ENCODE measurements at regions not wholly inside any gene's neighbourhood (a gene's known extent, or its start where the extent isn't known, plus 50 kb on each side); places are given as distances from the start of the nearest gene placed in this dataset.
A peak's percentile ranks its signal among the peaks of the same experiment; 100 is the strongest.

DNA sequence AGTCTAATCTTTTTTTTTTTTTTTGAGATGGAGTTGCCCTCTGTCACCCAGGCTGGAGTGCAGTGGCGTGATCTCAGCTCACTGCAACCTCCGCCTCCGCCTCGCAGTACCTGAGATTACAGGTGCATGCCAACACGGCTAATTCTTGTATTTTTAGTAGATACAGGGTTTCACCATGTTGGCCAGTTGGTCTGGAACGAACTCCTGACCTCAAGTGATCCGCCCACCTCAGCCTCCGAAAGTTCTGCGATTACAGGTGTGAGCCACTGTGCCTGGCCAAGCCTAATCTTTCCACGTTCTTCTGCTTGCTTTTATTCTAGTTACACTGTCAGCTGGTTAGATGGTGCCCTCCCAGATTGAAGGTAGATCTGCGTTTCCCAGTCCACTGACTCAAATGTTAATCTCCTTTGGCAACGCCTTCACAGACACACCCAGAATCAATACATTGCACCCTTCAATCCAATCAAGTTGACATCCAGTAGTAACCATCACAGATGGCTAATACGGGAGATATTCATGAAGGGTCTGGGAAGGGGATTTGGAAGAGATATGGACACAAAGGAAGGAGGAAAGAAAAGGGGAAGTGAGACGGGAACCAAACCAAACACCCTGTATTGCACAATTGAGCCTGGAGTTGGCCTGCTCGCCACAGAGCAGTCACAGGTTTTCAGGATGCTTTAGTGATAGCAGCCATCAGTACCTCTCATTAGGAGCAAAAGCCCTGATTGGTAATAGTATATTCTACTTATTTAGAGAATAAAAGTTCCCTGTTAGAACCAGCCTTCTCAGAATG lies 229.8 kb downstream of the PIK3C3 start:
- Histone ChIP-seq H3K27ac (no peak overlapping the region), H3K4me3 (no peak overlapping the region)

DNA sequence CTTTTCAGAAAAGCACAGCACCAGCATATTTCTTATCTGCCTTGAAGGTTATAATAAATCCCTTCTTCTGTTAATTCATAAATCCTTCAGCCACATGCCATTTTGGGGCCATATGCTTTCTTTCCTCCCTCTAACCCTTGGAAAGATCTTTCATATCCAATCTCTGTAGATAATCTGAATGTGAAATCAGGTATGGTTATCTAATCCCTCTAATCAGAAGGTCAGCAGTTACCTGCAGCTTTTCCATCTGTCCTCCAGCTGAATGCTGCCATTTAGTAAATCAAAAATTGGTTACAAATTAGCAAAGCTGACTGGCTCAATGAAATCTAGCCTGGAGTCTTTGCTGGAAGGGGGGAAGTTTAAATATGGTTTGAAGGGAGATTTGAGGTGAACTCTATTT lies 230.5 kb downstream of the PIK3C3 start:
- H3K27ac ChIP-seq: no peak overlapping the region
- H3K4me3 ChIP-seq: no peak overlapping the region

DNA sequence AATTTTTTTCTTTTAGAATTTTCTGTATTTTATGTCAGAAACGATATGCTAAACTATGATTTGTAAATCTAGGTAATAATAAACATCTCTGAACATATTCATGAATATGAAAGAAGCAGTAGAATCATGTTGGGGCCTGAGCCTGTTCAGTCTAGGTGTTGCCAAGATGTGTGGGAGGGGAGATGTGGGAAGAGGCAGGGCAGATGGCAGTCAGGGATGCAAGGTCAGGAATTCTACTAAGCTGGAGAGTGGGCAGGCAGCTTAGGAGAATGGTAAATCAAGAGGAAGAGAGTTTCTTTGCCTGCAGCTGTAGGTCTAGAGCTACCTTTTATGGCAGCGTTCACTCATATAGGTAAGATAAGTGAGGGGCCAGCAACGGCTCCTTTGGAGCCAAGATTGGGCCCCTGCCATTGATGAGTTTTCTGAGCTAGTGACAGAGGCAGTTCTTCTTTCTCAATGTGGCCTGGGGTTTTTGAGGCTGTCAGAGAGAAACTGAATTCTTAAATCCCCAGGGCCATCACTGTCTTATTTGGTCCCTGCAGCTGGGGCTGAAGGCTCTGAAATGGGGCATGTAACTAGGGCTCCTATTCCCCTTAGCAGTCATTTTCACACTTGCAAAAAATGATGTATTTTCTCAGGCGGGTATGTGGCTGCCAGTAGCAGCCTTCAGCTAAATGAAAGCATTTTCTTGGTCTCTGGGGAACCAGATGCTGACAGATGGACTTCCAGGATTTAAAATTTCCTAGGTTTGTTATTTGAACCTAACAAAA lies 232.8 kb downstream of the PIK3C3 start:
- H3K27ac ChIP-seq: peak overlapping the region in 2 of 21 experiments; percentile 26 to 39
- no peak overlapping the region for H3K4me3 ChIP-seq

DNA sequence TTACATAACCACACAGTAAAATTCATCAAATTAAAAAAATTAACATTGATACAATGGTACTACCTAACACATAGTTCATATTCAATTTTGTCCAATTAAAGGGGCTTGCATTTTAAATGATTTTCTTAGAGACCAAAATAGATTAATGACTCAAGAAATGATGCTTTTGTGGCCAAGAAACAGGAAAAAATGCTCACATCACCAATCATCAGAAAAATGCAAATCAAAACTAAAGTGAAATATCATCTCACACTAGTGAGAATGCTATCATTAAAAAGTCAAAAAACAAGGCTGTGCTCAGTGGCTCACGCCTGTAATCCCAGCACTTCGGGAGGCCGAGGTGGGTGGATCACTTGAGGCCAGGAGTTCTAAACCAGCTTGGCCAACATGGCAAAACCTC lies 235.6 kb downstream of the PIK3C3 start:
- no peak overlapping the region for H3K27ac ChIP-seq
- H3K4me3 ChIP-seq: no peak overlapping the region

DNA sequence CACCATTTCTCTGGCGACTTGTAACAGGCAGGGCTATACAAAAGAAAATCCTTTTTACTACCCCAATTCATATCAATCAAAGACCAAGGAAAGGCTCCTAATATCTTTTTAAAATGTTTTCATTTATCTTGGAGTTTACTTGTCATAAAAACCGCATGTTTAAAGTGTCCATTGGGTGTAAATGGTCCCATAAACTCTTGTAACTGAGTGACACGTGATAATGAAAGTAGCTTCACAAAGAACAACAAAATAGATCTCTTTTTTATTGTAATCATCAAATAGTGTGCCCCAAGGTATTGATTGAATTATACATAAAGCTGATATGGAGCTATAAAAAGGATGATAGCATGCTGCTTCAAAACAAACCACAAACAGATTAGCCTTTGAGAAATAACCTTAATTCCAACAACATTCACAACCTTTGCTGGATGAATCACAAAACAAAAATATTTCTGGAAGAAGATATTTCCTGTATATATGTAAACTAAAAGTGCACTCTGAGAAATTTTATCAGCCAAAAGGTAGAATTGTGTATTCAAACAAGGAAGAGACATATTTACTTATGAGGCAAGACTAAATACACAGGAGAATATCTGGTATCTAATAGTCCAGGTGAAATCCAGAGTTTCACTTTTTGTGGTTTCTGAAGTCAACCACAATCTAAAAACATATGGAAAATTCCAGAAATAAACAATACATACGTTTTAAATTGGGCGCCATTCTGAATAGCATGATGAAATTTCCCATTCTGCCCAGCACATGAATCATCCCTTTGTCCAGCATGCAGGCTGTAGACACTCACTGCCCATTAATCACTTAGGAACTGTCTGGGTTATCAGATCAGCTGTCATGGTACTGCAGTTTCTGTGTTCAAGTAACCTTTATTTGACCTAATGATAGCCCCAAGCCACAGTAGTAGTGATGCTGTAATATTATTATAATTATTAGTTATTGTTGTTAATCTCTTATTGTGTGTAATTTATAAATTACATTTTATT lies 237.5 kb downstream of the PIK3C3 start:
- no peak overlapping the region for H3K27ac ChIP-seq
- no peak overlapping the region for H3K4me3 ChIP-seq

DNA sequence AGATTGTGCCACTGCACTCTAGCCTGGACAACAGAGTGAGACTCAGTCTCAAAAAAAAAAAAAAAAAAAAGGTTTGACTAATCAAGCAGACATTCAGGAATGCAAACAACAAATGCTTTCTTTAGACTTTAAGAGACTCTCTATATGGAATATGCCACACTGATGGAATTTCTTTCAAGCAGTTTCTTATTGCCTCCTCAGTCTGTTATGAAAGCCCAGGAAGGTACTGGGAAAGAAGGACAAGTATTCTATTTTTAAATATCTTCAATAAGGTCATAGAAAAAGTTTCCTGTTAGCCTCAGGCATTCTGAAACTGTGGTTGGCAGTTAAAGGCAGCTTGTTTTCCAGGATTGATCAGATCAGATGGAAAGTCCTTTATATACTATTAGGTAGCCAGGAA lies 241.6 kb downstream of the PIK3C3 start:
- Histone ChIP-seq H3K27ac (no peak overlapping the region), H3K4me3 (no peak overlapping the region)

DNA sequence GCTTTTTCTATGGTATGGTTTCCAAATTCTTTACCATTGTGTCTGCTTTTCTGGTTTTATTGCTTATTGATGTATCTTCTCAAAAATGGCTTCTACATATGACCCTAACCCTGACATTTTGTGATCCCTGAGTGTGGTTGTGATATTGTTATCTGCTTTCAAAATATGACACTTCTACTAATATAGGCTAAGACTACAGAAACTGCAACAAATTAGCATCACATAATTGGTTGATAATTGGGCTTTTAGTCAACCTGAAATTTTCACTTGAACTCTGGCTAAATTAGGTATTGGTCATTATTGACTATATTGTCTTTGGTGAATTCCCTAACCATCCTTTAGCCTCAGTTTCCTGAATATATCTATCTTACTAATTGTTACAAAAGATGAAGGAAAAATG lies 246.1 kb downstream of the PIK3C3 start:
- Histone ChIP-seq H3K4me3 (no peak overlapping the region), H3K27ac (no peak overlapping the region)

DNA sequence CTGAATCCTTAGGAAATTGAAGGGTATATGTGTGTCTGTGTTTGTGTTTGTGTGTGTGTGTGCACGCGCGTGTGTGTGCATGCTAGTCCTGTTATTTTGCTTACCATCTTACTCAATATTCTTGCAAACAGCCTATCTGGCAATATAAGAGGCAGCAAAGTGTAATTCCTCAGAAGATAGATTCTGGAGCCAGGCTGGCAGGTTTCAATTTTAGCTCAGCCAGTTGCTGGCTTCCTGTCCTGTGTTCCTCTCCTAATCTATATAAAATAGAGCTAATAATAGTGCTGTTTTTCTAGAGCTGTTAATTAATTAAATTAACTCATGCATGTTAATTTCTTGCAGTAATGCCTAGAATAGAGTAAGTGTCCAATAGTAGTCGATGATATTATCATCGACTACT lies 256.2 kb downstream of the PIK3C3 start:
- H3K27ac ChIP-seq: no peak overlapping the region
- no peak overlapping the region for H3K4me3 ChIP-seq

DNA sequence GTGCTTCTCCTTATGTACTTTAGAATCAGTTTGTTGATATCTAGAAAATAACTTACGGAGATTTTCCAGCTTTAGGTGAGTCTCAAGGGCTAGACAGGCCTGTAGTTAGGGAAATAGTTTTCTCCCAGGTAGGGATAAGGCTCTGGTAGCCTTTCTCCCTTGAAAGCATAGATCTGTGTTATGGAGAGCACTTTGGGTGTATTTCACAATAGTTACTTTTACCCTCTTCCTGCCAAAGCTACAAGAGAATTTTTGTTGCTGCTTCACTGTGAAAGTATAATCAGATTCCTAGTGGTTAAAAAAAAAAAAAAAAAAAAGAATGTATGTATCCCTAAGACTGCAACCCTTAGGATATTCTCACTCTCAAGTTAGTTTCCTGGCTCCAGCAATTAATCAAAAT lies 267.5 kb downstream of the PIK3C3 start:
- no peak overlapping the region for H3K4me3 ChIP-seq
- no peak overlapping the region for H3K27ac ChIP-seq

DNA sequence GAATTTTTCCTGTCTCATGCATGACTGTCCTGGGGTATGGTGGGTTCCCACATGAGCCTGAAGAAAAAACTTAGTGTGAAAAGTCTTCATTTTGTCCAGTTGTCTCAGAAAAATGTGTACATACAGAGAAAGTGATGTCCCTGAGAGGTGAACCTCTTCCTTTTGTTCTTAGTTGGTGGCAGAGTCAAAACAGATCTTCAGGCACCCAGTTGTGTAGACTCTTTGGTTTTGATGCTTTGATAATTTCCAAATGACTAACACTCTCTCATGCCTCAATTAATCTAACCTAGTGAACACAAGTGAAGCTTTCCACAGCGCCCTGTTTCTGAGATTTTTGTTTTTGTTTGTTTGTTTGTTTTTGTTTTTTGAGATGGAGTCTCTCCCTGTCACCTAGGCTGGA lies 273.5 kb downstream of the PIK3C3 start:
- H3K27ac ChIP-seq: no peak overlapping the region
- H3K4me3 ChIP-seq: no peak overlapping the region

DNA sequence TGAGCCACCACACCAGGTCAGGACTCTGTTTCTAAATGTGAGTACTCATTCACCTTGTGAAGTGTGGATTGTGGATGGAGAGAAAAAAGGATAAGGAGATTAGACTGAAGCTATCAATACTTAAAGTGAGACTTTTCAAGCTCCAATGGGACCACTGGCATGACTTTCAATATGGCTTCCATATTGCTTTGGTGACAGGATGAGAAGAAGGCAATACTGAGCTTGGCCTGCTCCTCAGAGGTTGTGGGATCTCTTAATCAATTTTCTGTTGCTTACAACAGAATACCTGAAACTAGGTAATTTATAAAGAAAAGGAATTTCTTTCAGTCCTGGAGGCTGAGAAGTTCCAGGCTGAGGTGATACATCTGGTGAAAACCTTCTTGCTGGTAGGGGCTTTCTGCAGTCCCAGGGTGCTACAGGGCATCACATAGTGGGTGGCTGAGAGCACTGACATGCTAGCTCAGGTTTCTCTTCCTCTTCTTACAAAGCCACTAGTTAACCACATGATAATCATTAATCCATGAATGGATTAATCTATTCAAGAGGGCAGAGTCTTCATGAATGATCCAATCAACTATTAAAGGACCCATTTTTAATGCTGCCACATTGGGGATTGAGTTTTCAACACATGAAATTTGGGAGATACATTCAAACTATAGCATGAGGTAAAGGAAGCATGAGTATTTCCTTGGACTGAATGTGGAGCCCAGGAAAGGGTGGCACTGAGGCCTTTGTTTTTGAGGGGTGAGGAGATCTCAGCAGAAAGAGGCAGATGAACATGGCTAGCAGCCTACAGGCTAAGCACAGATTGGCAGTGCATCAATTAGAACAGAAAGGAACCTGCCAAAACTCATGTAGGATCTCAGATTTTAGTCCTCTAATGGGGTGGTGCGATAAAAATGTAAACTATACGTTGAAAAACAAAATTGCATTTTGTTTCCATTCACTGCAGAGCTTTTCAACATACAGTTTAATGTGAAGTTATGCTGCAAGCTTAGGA lies 274.5 kb downstream of the PIK3C3 start:
- no peak overlapping the region for H3K27ac ChIP-seq
- H3K4me3 ChIP-seq: no peak overlapping the region

DNA sequence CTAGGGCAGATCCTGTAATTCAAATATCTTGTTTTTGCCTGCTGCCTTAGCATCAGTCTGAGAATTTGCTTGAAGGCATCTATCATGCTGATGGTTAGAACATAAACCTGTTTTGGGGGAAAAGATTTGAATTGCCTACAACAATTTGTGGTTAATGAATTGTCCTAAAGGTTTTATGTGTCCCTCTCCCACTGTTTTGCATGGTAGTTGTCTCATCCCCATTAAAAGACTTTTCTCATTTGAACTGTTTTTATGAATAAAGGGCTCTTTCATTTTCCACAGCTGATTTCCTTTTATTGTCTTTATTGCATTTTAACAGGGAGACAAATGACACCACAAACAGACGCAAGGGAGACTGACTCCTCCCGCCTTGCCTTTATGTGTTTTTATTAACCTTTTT lies 275.6 kb downstream of the PIK3C3 start:
- H3K4me3 ChIP-seq: no peak overlapping the region
- no peak overlapping the region for H3K27ac ChIP-seq

DNA sequence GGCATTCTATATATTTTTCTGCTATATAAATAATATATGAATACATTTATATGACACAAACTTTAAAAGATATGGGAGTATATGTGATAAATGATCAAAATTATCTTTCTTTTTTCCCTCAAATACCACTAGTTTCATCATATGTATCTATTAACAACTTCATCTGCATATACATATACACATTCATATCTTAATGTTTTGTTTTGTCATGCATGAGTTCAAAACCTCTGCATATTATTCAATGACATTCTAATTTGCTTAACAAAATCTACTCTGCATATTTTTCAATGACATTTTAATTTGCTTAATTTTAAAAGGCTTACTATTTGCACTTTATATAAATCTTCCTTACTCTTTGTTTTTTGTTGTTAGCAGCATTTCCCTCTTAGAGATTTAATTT lies 276.2 kb downstream of the PIK3C3 start:
- H3K27ac ChIP-seq: no peak overlapping the region
- H3K4me3 ChIP-seq: no peak overlapping the region

DNA sequence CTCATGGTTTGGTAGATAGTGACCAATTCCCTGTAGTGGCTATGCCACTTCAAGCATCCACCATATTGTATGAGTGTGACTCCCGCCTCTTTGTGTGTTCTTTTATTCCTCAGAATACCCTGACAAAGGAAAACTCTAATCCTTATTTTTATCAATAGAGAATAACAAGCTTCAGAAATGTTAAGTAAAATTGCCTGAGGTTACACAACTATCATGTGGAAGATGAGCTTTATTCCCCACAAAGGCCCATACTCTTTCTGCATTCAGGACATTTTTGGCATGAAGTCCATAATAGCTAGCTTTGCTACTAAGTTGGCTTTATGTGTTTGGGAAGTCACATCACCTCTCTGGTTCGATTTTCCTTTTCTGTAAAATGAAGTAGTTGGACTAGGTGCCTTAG lies 276.8 kb downstream of the PIK3C3 start:
- H3K27ac ChIP-seq: no peak overlapping the region
- no peak overlapping the region for H3K4me3 ChIP-seq

DNA sequence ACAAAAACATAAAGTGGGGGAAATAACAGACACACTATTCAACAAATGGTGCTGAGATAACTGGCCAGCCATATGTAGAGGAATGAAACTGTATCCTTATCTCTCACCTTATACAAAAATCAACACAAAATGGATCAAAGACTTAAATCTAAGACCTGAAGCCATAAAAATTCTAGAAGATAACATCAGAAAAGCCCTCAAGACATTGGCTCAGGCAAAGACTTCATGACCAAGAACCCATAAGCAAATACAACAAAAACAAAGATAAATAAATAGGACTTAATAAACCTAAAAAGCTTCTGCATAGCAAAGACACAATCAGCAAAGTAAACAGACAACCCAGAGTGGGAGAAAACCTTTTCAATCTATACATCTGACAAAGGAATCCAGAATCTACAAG lies 278.9 kb downstream of the PIK3C3 start:
- no peak overlapping the region for H3K4me3 ChIP-seq
- H3K27ac ChIP-seq: no peak overlapping the region

DNA sequence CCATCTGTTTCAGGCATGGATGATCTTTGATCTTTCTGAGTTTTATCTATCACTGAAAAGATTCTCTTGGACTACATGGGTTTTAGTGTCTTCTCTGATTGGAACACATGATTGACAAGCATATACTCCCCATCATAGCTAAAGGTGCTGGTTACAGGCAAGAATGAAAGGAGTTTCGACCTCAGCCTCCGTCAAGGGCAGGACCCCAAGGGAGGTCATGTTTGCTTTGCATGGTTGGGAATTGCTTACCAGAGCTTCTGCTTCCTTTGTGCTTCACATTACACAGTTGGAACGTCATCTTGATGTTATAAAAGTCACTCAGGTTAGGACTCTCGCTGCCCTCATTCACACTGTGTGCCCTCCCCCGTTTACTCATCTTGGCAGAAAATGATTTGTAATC lies 287.7 kb downstream of the PIK3C3 start:
- no peak overlapping the region for H3K27ac ChIP-seq
- no peak overlapping the region for H3K4me3 ChIP-seq

DNA sequence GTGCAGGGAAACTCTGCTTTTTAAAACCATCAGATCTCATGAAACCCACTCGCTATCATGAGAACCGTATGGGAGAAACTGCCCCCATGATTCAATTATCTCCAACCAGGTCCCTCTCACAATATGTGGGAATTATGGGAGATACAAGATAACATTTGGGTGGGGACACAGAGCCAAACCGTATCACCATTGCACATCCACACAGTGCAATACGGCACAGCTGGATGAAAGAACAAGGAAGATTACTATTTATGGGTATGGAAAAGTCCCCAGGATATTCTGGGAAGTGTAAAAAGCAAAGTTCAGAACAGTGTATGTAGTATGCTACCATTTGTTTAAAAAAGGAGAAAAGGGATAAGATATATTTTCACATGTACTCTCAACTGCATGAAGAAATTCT lies 290.1 kb downstream of the PIK3C3 start:
- H3K27ac ChIP-seq: no peak overlapping the region
- H3K4me3 ChIP-seq: no peak overlapping the region

DNA sequence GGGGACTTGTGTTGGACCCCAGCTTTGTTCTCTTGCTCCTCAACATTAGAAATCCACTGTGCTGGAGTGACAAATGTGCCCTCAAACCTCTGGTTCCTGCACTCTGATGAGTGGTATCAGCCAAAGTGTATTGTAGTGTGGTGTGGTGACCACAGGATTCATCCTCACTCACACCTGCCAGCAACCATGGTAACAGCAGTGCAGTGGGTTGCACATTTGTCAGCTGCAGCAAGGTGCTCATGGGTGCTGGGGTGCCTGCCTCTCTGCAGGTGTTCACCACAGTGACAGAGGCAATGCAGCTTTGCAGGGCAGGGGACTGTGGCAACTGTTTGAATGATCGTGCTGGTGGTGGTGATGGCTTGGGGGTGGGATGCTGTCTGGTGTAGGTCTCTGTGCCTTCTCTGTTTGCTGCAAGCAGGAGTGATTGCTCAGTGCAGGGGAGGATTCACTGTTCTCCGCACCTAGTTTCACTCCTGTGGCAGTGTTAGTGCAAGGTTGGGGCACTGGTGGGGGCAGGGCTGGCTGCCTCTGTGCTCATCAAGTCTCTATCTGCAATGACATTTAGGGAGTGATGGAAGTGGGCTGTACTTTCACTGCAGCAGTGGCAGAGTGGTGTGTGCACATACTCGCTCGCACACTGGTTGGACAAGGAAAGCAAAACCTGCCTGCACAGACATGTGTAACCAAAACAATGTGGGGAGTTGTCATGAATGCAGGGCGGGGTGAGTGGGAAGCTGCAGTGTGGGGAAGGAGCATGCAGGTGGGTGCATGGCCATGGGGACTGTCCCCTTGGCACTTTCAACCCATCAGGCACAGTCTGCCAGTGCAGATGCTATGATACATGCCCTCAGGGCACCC lies 301.1 kb downstream of the PIK3C3 start:
- Histone ChIP-seq H3K4me3 (no peak overlapping the region), H3K27ac (no peak overlapping the region)
